ENCODE measurements at regions not wholly inside any gene's neighbourhood (a gene's known extent, or its start where the extent isn't known, plus 50 kb on each side); places are given as distances from the start of the nearest gene placed in this dataset.

GRCh38 chr11:23010790-23011335 lies 150.6 kb upstream of the CCDC179 start:
- H3K4me1 ChIP-seq (ENCODE audit: low read depth) = no peaks in the 10 kb centered on the region
- no peak overlapping the region for H3K4me3 ChIP-seq
- H3K36me3 ChIP-seq = no peaks in the 10 kb centered on the region
- no peak for DNase-seq (ENCODE audit: low read depth in 1 of 2, low spot score in 1 of 2)
- no peaks in the 10 kb centered on the region for H3K9me3 ChIP-seq (ENCODE audit: low read depth)
- no peak for TF ChIP-seq CTCF (IDR thresholded peaks at IDR 0.05; ENCODE audit: low read depth, low read length)
- H3K27me3 ChIP-seq = no peaks in the 10 kb centered on the region
- H3K27ac ChIP-seq = no peak overlapping the region

GRCh38 chr11:23012930-23013329 lies 152.7 kb upstream of the CCDC179 start:
- Histone ChIP-seq H3K4me1 (ENCODE audit: low read depth) (no peaks in the 10 kb centered on the region), H3K27ac (no peak overlapping the region), H3K27me3 (no peaks in the 10 kb centered on the region), H3K4me3 (no peak overlapping the region), H3K36me3 (no peaks in the 10 kb centered on the region), H3K9me3 (ENCODE audit: low read depth) (no peaks in the 10 kb centered on the region)
- TF ChIP-seq CTCF (IDR thresholded peaks at IDR 0.05; ENCODE audit: low read depth, low read length) = no peak
- no peak for DNase-seq (ENCODE audit: low read depth in 1 of 2, low spot score in 1 of 2)

GRCh38 chr11:23013509-23013908 lies 153.2 kb upstream of the CCDC179 start:
- no peaks in the 10 kb centered on the region for H3K27me3 ChIP-seq
- no peak overlapping the region for H3K27ac ChIP-seq
- H3K4me3 ChIP-seq = no peak overlapping the region
- no peaks in the 10 kb centered on the region for H3K9me3 ChIP-seq (ENCODE audit: low read depth)
- no peak for TF ChIP-seq CTCF (IDR thresholded peaks at IDR 0.05; ENCODE audit: low read depth, low read length)
- no peaks in the 10 kb centered on the region for H3K4me1 ChIP-seq (ENCODE audit: low read depth)
- DNase-seq (ENCODE audit: low read depth in 1 of 2, low spot score in 1 of 2) = no peak
- no peaks in the 10 kb centered on the region for H3K36me3 ChIP-seq

- Histone ChIP-seq H3K9me3 (ENCODE audit: low read depth) (no peaks in the 10 kb centered on the region), H3K4me3 (no peak overlapping the region), H3K36me3 (no peaks in the 10 kb centered on the region), H3K4me1 (ENCODE audit: low read depth) (no peaks in the 10 kb centered on the region), H3K27ac (no peak overlapping the region), H3K27me3 (no peaks in the 10 kb centered on the region)
- peak; percentile 39 to 56 for DNase-seq (ENCODE audit: low read depth in 1 of 2, low spot score in 1 of 2)
- peak; percentile 68 for TF ChIP-seq CTCF (IDR thresholded peaks at IDR 0.05; ENCODE audit: low read depth, low read length)
Measured at GRCh38 chr11:23021287-23021863, 161.1 kb upstream of the CCDC179 start.

GRCh38 chr11:23022854-23023253 lies 162.6 kb upstream of the CCDC179 start:
- no peak for TF ChIP-seq CTCF (IDR thresholded peaks at IDR 0.05; ENCODE audit: low read depth, low read length)
- Histone ChIP-seq H3K27me3 (no peaks in the 10 kb centered on the region), H3K4me3 (no peak overlapping the region), H3K36me3 (no peaks in the 10 kb centered on the region), H3K4me1 (ENCODE audit: low read depth) (no peaks in the 10 kb centered on the region), H3K27ac (no peak overlapping the region), H3K9me3 (ENCODE audit: low read depth) (no peaks in the 10 kb centered on the region)
- no peak for DNase-seq (ENCODE audit: low read depth in 1 of 2, low spot score in 1 of 2)

All from cardiac muscle cell (in vitro differentiated cells and primary cell).